ENCODE measurements at regions not wholly inside any gene's neighbourhood (a gene's known extent, or its start where the extent isn't known, plus 50 kb on each side); places are given as distances from the start of the nearest gene placed in this dataset.
A peak's percentile ranks its signal among the peaks of the same experiment; 100 is the strongest.

DNA sequence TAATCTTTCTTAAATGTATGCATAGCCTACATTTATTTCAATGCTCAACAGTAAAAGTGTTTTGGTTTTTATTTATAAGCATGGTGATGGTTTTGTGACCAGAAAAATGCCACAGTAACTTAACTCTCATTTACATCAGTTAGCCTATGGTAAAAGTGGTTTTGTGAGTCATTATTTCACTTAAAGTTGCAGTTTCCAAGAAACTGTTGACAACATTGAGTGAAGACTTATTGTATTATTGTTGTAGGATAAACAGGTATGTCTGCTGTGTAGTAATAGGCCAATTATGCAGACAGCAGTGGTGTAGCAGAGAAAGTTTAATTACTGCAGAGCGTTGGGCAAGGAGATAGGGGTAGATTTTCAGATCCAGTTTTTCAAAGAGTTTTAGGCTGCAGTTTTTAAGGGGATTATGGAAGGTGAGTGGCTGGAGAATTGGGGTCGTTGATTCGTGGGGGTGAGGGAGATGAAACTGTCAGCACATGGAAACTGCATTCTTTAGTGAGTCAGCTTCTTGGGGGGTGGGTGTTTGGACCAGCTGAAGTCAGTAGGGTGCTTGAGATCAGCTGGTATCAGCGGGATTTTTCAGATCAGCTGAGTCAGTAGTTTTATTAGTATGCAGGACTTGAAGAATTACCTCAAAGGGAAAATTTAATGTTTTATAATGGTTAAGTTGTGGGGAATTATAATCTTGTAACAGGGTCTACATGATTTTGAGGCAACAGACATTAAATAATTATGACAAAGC, 168.7 kb upstream of the FMN2 start:
- ATAC-seq (no peak), DNase-seq (no peak)
- Mint-ChIP-seq H3K27ac (no peak overlapping the region), H3K9me3 (ENCODE audit: low read depth) (peaks cover 3% of the 10 kb centered on the region), H3K27me3 (peaks cover 29% of the 10 kb centered on the region), H3K36me3 (no peaks in the 10 kb centered on the region), H3K4me3 (no peak overlapping the region), H3K4me1 (peaks cover 7% of the 10 kb centered on the region)
- CTCF ChIA-PET: no interaction called here

DNA sequence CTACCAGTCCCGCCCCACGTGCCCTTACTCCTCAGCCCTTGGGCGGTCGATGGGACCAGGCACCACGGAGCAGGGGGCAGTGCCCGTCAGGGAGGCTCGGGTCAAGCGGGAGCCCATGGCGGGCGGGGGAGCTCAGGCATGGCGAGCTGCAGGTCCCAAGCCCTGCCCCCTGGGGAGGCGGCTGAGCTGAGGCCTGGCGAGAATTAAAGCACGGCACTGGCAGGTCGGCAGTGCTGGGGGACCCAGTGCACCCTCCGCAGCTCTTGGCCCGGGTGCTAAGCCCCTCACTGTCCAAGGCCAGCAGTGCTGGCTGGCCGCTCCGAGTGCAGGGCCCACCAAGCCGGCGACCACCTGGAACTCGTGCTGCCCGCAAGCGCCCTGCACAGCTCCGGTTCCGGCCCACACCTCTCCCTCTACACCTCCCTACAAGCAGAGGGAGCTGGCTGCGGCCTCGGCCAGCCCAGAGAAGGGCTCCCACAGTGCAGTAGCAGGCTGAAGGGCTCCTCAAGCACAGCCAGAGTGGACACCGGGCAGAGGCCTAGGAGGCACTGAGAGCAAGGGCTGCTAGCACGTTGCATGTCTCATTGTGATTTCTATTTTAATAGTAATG, 166.8 kb upstream of the FMN2 start:
- no peak for ATAC-seq
- Mint-ChIP-seq H3K4me3 (no peak overlapping the region), H3K27ac (no peak overlapping the region), H3K36me3 (no peaks in the 10 kb centered on the region), H3K9me3 (ENCODE audit: low read depth) (peaks cover 3% of the 10 kb centered on the region), H3K27me3 (peaks cover 20% of the 10 kb centered on the region), H3K4me1 (peaks cover 7% of the 10 kb centered on the region)
- DNase-seq: no peak
- CTCF ChIA-PET: no interaction called here

DNA sequence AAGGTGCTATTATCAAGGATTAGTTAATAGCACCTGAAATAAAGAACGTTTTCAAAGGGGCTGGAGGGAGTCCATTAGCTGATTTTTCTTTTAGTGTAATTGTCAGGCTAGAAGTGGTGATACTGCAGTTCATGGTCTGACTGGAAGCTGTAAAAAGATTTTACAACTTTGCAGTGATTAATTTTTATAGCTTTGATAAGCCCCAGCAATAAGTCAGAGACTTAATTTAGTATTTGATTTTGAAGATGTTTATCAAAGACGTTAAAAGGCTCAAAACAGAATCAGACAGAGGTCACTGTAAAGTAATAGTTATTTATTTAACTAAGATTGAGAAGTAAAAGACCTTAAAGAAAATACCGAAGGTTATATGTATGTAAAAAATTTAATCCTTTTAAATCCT, 165.5 kb upstream of the FMN2 start:
- DNase-seq (no peak), ATAC-seq (no peak)
- Mint-ChIP-seq H3K27ac (no peak overlapping the region), H3K4me1 (peaks cover 7% of the 10 kb centered on the region), H3K9me3 (ENCODE audit: low read depth) (peaks cover 3% of the 10 kb centered on the region), H3K27me3 (peaks cover 11% of the 10 kb centered on the region), H3K36me3 (no peaks in the 10 kb centered on the region), H3K4me3 (no peak overlapping the region)
- CTCF ChIA-PET: no interaction called here

DNA sequence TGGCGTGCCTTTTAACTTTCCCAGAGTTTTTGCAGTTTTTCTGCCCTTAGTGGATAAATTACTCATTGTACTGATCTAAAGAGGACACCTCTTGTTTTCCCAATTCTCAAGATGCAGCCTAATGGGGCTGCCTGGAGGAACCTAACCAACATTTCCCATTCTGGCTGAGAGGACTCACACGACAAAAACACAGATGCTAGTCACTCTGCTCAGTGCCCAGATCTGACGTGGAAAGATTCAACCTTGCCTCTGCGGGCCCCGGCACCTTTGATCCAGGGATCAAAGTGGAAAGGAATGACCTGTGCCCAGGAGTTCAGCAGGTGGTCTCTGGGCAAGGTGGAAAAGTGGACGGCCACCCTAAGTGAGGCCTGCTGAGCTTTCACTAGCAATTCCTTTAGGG, 162.4 kb upstream of the FMN2 start:
- H3K27me3 Mint-ChIP-seq: peaks cover 9% of the 10 kb centered on the region
- no peaks in the 10 kb centered on the region for H3K4me1 Mint-ChIP-seq
- no peak overlapping the region for H3K4me3 Mint-ChIP-seq
- ATAC-seq: no peak
- DNase-seq: no peak
- no peaks in the 10 kb centered on the region for H3K36me3 Mint-ChIP-seq
- CTCF ChIA-PET: interaction anchor here (1.4 kb wide), 1 partner anchor 22 kb away, joined by 3 read pairs; no protein-coding TSS in a partner anchor
- no peak overlapping the region for H3K27ac Mint-ChIP-seq
- H3K9me3 Mint-ChIP-seq (ENCODE audit: low read depth): no peaks in the 10 kb centered on the region

DNA sequence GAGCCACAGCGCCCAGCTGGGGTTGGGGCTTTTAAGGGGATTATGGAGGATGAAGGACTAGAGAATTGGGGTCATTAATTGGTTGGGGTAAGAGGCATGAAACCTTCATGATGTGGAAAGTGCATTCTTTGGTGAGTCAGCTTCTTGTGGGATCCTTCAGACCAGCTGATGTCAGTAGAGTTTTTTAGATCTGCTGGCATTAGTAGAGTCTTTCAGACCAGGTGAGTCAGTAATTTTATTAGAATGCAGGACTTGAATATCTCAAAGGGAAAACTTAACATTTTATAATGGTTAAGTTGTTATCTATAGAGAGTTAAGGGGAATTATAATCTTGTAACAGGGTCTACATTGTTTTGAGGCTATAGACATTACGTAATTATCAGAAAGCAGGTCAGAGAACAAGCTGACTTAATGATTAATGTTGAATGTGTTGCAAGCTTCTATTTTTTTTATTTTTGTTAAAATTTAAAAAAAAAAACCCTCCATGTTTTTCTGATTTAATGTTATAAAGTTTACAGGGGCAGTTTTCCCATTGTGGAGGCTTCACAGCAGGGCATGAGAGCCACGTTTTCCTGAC, 160.9 kb upstream of the FMN2 start:
- H3K9me3 Mint-ChIP-seq (ENCODE audit: low read depth): no peaks in the 10 kb centered on the region
- H3K27ac Mint-ChIP-seq: no peak overlapping the region
- CTCF ChIA-PET: interaction anchor here (1.1 kb wide), 1 partner anchor 21 kb away, joined by 3 read pairs; no protein-coding TSS in a partner anchor
- H3K36me3 Mint-ChIP-seq: no peaks in the 10 kb centered on the region
- H3K4me3 Mint-ChIP-seq: no peak overlapping the region
- H3K27me3 Mint-ChIP-seq: peaks cover 13% of the 10 kb centered on the region
- no peaks in the 10 kb centered on the region for H3K4me1 Mint-ChIP-seq
- no peak for DNase-seq
- ATAC-seq: no peak

DNA sequence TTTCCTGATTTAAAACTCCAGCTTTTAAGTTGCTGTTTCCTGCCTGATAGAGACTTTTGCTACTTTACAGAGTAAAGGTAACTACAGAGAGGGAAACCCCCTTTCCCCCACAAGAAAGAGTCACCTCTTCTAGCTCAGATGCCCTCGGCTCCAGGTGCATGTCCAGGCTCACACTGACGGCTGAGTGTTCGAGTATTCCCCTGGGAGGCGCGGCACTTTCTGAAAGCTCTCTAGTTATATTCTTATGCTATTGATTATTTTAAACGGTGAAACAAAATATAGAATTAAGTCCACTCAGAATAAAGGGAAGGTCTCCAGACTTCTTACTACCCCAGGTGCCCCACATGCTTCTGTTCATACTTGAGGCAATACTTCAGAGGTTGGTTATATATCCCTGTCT, 160.3 kb upstream of the FMN2 start:
- H3K4me3 Mint-ChIP-seq: no peak overlapping the region
- no peaks in the 10 kb centered on the region for H3K4me1 Mint-ChIP-seq
- H3K27me3 Mint-ChIP-seq: peaks cover 10% of the 10 kb centered on the region
- H3K36me3 Mint-ChIP-seq: no peaks in the 10 kb centered on the region
- DNase-seq (no peak), ATAC-seq (no peak)
- H3K9me3 Mint-ChIP-seq (ENCODE audit: low read depth): no peaks in the 10 kb centered on the region
- H3K27ac Mint-ChIP-seq: no peak overlapping the region
- CTCF ChIA-PET: interaction anchor here (1.1 kb wide), 1 partner anchor 21 kb away, joined by 3 read pairs; no protein-coding TSS in a partner anchor

DNA sequence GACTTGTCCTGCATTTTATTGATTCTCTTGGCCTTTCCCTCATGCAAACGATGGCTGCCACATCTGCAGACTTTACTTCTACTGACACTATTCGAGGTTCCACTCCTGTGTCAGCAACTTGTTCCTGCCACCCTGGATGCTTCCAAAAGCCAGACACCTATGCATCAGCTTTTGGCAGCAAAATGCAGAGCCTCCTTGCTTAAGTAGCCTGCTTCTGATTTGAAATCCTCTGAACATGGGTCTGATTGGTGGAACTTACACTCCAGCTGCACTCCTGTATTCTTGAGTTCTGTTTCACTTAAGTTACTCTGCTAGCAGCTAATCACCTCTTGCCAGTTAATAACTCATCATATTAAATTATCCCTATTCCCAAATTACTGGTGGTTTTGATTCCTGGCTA, 152.1 kb upstream of the FMN2 start:
- ATAC-seq (no peak), DNase-seq (no peak)
- no peak overlapping the region for H3K4me3 Mint-ChIP-seq
- CTCF ChIA-PET: interaction anchor here (0.8 kb wide), 1 partner anchor 11 kb away, joined by 3 read pairs; no protein-coding TSS in a partner anchor
- H3K27ac Mint-ChIP-seq: no peak overlapping the region
- no peaks in the 10 kb centered on the region for H3K36me3 Mint-ChIP-seq
- no peaks in the 10 kb centered on the region for H3K4me1 Mint-ChIP-seq
- H3K9me3 Mint-ChIP-seq (ENCODE audit: low read depth): peaks cover 2% of the 10 kb centered on the region
- H3K27me3 Mint-ChIP-seq: peaks cover 5% of the 10 kb centered on the region

DNA sequence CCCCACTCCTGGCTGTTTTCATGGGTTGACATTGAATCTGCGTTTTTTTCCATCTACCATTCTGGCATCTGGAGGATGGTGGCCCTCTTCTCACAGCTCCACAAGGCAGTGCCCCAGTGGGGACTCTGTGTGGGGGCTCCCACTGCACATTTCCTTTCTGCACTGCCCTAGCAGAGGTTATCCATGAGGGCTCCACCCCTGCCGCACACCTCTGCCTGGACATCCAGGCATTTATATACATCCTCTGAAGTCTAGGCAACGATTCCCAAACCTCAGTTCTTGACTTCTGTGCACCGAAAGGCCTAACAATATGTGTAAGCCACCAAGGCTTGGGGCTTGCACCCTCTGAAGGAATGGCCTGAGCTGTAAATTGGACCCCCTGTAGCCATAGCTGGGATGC, 147.9 kb upstream of the FMN2 start:
- no peak for ATAC-seq
- H3K27me3 Mint-ChIP-seq: no peaks in the 10 kb centered on the region
- DNase-seq: no peak
- CTCF ChIA-PET: no interaction called here
- H3K4me1 Mint-ChIP-seq: no peaks in the 10 kb centered on the region
- no peak overlapping the region for H3K4me3 Mint-ChIP-seq
- no peaks in the 10 kb centered on the region for H3K36me3 Mint-ChIP-seq
- H3K9me3 Mint-ChIP-seq (ENCODE audit: low read depth): peaks cover 2% of the 10 kb centered on the region
- no peak overlapping the region for H3K27ac Mint-ChIP-seq

DNA sequence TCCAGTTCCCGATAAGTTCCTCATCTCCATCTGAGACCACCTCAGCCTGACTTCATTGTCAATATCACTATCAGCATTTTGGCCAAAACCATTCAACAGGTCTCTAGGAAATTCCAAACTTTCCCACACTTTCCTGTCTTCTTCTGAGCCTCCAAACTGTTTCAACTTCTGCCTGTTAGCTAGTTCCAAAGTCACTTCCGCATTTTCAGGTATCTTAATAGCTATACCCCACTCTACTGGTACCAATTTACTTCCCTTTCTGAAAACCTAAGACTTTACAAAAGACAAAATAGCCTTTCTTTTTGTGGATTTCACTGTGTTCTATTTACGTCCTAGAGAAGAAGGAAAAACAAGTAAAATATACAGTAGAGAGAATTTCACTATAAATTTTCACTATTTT, 147.0 kb upstream of the FMN2 start:
- Mint-ChIP-seq H3K9me3 (ENCODE audit: low read depth) (peaks cover 2% of the 10 kb centered on the region), H3K4me3 (no peak overlapping the region), H3K36me3 (no peaks in the 10 kb centered on the region), H3K27ac (no peak overlapping the region), H3K27me3 (no peaks in the 10 kb centered on the region), H3K4me1 (no peaks in the 10 kb centered on the region)
- CTCF ChIA-PET: no interaction called here
- ATAC-seq: no peak
- no peak for DNase-seq

DNA sequence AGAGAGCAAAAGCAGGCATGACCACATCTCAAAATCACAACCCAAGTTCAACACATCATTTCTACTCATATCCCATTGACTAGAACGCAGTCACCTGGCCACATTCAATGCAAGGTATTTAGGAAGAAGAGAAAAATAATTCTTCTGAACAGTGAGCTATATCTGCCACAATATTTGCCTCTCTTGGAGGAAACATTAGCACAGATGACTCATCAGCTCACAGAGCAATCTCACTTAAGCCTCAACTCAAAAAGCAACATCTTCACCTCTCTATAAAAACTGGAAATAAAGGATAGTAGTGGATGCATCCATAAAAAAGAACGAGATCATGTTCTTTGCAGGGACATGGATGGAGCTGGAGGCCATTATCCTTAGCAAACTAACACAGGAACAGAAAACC, 143.9 kb upstream of the FMN2 start:
- H3K4me3 Mint-ChIP-seq: no peak overlapping the region
- ATAC-seq: no peak
- no peaks in the 10 kb centered on the region for H3K4me1 Mint-ChIP-seq
- no peaks in the 10 kb centered on the region for H3K27me3 Mint-ChIP-seq
- DNase-seq: no peak
- no peaks in the 10 kb centered on the region for H3K36me3 Mint-ChIP-seq
- H3K9me3 Mint-ChIP-seq (ENCODE audit: low read depth): peaks cover under 1% of the 10 kb centered on the region
- CTCF ChIA-PET: no interaction called here
- H3K27ac Mint-ChIP-seq: no peak overlapping the region

DNA sequence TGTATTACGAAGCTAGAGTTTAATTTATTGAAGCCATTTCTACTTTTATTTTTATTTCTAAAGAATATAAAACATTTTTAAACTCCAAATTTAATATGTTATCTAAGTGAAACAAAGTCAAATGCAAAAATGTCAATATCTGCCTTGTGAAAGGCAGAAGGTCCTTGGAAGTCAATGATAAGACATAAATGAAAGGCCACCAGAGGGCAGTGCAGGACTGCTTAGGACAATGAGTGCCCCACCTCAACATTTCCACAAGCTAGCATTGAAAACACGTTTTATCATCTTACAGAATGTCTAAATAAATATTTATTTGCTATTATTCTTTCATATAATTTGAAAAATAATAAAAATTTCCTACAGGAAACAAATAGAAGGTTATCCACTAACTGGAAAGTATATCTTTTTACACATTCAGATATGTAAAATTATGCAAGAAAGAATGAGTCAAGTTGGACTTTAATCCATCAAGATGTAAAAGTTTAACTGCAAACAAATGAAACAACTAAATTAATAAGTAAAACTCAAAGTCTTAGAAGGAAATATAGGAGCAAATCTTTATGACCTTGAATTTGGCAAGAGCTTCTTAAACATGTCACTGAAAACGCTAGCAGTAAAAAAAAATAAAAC, 140.1 kb upstream of the FMN2 start:
- CTCF ChIA-PET: interaction anchor here (0.7 to 3.3 kb wide), 9 partner anchors 11 to 198 kb away, joined by 3 to 19 read pairs (median 3); no protein-coding TSS in a partner anchor
- H3K4me1 Mint-ChIP-seq: no peaks in the 10 kb centered on the region
- H3K27ac Mint-ChIP-seq: no peak overlapping the region
- H3K36me3 Mint-ChIP-seq: no peaks in the 10 kb centered on the region
- peak; percentile 59 for DNase-seq
- no peaks in the 10 kb centered on the region for H3K9me3 Mint-ChIP-seq (ENCODE audit: low read depth)
- no peaks in the 10 kb centered on the region for H3K27me3 Mint-ChIP-seq
- no peak for ATAC-seq
- no peak overlapping the region for H3K4me3 Mint-ChIP-seq

DNA sequence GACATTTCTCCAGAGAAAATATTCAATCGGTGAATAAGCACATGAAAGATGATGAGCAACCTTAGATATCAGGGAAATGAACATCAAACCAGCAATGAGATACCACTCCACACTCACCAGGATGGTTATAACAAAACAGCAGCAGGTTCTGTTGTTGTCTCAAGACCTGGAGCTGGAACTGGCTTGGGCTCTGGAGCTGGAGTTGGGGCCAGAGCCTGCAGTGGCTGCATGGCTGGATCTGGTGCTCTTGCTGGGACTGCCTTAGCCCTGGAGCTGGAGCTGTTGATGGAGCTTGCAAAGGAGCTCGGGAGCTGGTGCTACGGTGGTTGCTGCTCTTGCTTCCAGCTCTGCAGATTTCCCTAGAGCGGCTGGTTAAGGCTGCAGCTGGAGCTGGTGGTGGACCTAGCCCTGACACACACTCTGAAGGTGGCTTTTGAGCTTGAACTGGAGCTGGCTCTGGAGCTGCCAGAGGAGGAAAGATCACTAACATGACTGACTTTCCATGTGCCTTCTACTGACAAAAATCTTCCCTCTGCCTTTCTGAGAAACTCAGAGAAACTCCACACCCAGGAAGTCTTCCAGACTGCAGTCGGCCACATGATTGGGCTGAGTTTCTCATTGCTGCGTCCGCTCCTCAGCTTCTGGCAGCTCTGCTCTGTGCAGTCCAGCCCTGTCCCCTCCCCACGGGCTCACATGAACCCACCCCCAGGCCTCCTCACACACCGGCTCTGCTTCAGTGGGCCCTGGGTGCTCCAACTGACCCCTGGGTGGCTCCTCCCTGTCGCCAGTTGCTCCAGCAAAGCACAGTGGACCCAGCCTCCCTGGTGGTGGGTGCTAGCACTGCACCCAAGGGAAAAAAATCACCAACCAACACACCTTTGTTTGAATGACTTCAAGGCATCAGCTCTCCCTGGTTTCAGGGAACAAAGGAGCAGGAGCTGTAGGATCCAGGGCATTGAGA, 139.1 kb upstream of the FMN2 start:
- Mint-ChIP-seq H3K27me3 (no peaks in the 10 kb centered on the region), H3K9me3 (ENCODE audit: low read depth) (no peaks in the 10 kb centered on the region), H3K4me3 (no peak overlapping the region), H3K27ac (no peak overlapping the region), H3K4me1 (no peaks in the 10 kb centered on the region), H3K36me3 (no peaks in the 10 kb centered on the region)
- ATAC-seq (peak; percentile 6), DNase-seq (no peak)
- CTCF ChIA-PET: interaction anchor here (0.7 to 3.3 kb wide), 7 partner anchors 17 to 521 kb away, joined by 3 to 19 read pairs (median 3); no protein-coding TSS in a partner anchor

DNA sequence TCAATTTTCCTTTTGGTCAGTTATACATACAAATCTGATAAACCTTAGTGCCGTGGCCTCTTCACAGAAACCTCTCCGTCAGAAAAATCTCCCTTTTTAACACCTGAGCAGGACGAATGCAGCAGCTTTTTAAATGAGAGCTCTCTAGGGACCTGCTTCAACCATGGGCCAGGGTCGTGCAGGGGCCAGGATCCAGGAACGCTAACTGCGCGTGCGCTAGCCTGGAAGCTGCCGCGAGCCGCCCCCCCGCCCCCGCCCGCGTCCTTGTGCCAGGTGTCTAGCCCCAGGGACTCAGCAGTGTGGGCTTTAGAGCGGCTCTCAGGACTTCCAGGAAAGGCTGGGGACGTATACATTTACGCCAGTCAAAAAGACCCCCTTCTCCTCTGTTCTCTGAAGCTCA, 136.8 kb upstream of the FMN2 start:
- CTCF ChIA-PET: no interaction called here
- ATAC-seq: no peak
- Mint-ChIP-seq H3K36me3 (no peaks in the 10 kb centered on the region), H3K27ac (no peak overlapping the region), H3K27me3 (peaks cover 3% of the 10 kb centered on the region), H3K9me3 (ENCODE audit: low read depth) (no peaks in the 10 kb centered on the region), H3K4me3 (no peak overlapping the region), H3K4me1 (no peaks in the 10 kb centered on the region)
- no peak for DNase-seq

Measured in activated CD8-positive, alpha-beta memory T cell treated with anti-CD3 and anti-CD28 coated beads, Interleukin-2, amount 10 ng/mL, durations not matched to agents 7 days and 5 days (primary cell).